ENCODE measurements at regions not wholly inside any gene's neighbourhood (a gene's known extent, or its start where the extent isn't known, plus 50 kb on each side); places are given as distances from the start of the nearest gene placed in this dataset.

DNA sequence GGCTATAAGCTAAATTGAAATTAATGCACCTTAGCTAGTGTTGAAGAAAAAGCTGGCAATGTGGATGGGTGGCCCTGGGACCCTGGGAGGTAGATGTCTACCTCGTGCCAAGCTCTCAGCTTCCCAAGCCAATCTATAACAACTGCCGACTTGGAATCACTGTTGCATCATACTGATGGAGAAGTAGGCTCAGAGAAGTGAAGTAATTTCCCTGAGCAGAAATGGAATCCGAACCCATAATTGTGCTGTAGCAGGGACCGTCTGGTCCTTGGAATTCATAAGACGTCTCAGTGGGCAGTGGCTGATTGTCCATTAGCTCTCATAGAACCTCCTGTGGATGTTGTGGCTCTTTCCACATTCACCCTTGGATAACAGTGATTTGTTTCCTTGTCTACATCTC, 196.6 kb downstream of the RAB11FIP4 start:
- 91% methylated on average over 5 of the region's 5 CpGs for WGBS

More for the DNA sequence above, 196.6 kb downstream of the RAB11FIP4 start:
- TF ChIP-seq POLR2A (IDR thresholded peaks at IDR 0.05; ENCODE audit: low read depth) (no peak), POLR2AphosphoS5 (IDR thresholded peaks at IDR 0.05) (no peak), EP300 (IDR thresholded peaks at IDR 0.05) (no peak)
- TF ChIP-seq, protein P1, sequence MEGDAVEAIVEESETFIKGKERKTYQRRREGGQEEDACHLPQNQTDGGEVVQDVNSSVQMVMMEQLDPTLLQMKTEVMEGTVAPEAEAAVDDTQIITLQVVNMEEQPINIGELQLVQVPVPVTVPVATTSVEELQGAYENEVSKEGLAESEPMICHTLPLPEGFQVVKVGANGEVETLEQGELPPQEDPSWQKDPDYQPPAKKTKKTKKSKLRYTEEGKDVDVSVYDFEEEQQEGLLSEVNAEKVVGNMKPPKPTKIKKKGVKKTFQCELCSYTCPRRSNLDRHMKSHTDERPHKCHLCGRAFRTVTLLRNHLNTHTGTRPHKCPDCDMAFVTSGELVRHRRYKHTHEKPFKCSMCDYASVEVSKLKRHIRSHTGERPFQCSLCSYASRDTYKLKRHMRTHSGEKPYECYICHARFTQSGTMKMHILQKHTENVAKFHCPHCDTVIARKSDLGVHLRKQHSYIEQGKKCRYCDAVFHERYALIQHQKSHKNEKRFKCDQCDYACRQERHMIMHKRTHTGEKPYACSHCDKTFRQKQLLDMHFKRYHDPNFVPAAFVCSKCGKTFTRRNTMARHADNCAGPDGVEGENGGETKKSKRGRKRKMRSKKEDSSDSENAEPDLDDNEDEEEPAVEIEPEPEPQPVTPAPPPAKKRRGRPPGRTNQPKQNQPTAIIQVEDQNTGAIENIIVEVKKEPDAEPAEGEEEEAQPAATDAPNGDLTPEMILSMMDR (IDR thresholded peaks at IDR 0.05): no peak
- DNase-seq (ENCODE audit: extremely low spot score): no peak
- no peak overlapping the region for H3K4me3 ChIP-seq
- no peak overlapping the region for H3K27ac ChIP-seq (replicated peaks in 1 of 4)
- peaks cover 0 to 15% (median 6%) of the 10 kb centered on the region in 4 donors for H3K4me1 ChIP-seq
- H3K9me3 ChIP-seq: no peaks in the 10 kb centered on the region
- no peaks in the 10 kb centered on the region for H3K27me3 ChIP-seq
- peaks cover 0 to 13% (median 4%) of the 10 kb centered on the region in 4 donors for H3K36me3 ChIP-seq
- intact Hi-C loops (cut with DNase I): no loop called here

Small RNA genes in the stretch of these regions (small RNA-seq; reads per million reads assigned to genes)
- gene AC007923.3 (0 reads per million in 3 donors), gene RNU6-1134P (0 reads per million in 3 donors)

All from esophagus muscularis mucosa (tissue), 4 donors.